IMR-90 (cell line): ENCODE measurements at regions not wholly inside any gene's neighbourhood (a gene's known extent, or its start where the extent isn't known, plus 50 kb on each side); places are given as distances from the start of the nearest gene placed in this dataset.

Experiments used
- CEBPB ChIP-seq: IDR thresholded peaks from 2 replicates; pipeline ENCODE4 v1.6.1; 2012; ENCODE audit warnings: low read depth, low read length, improper control_type of control experiment
- CTCF ChIP-seq: conservative IDR thresholded peaks from 2 replicates; pipeline ENCODE4 v1.5.1; 2012; ENCODE audit warnings: mild to moderate bottlenecking, low read depth, low read length, improper control_type of control experiment
- MXI1 ChIP-seq: IDR thresholded peaks from 2 replicates; pipeline ENCODE4 v1.6.1; 2012; ENCODE audit warnings: low read depth, mild to moderate bottlenecking, low read length, moderate library complexity, borderline replicate concordance
- NFE2L2 ChIP-seq: fragments of 150-350 bp; IDR thresholded peaks from 2 replicates; pipeline ENCODE4 v1.6.1; 2016; ENCODE audit warnings: low read depth, mild to moderate bottlenecking, low read length
- POLR2A ChIP-seq: IDR thresholded peaks from 2 replicates; pipeline ENCODE4 v1.6.1; 2012; ENCODE audit warnings: mild to moderate bottlenecking, low read depth, low read length
- RAD21 ChIP-seq: IDR thresholded peaks from 2 replicates; pipeline ENCODE4 v1.6.1; 2012; ENCODE audit warnings: low read length, improper control_type of control experiment
- RCOR1 ChIP-seq: IDR thresholded peaks from 2 replicates; pipeline ENCODE4 v1.6.1; 2012; ENCODE audit warnings: mild to moderate bottlenecking, low read length, improper control_type of control experiment; ENCODE audit not compliant: insufficient replicate concordance
- RFX5 ChIP-seq: IDR thresholded peaks from 2 replicates; pipeline ENCODE4 v1.8.0; 2012; ENCODE audit warnings: low read depth, mild to moderate bottlenecking, low read length, moderate library complexity

- TF ChIP-seq MXI1 (no peak), CTCF (no peak), NFE2L2 (no peak), POLR2A (no peak), RAD21 (no peak), CEBPB (no peak), RCOR1 (no peak), RFX5 (no peak)
Observed at GRCh38 chr12:85461127-85461526, 181.1 kb downstream of the ALX1 start.
